BJ (cell line): ENCODE measurements at regions not wholly inside any gene's neighbourhood (a gene's known extent, or its start where the extent isn't known, plus 50 kb on each side); places are given as distances from the start of the nearest gene placed in this dataset.

Experiments used
- CTCF ChIA-PET: fragments of 350-600 bp; formaldehyde crosslinking; extraction: SDS; loops from one replicate; lab custom pipeline; 2021; ENCODE audit warnings: antibody characterized with exemption, inconsistent platforms; lab: Yijun Ruan, JAX
- POLR2A ChIA-PET: fragments of 300-600 bp; sonication (Branson Sonifier 250); formaldehyde crosslinking; extraction: SDS; loops from one replicate; lab custom pipeline; 2021; ENCODE audit warnings: antibody characterized with exemption; lab: Charles Lee
- DNase-seq: peaks from one replicate; pipeline ENCODE4 v3.0.0-alpha.2; 2011; ENCODE audit warnings: low read depth
- H3K27me3 ChIP-seq: 2 replicates; pipeline ENCODE4 v1.6.0; 2011; ENCODE audit warnings: low read length; ENCODE audit not compliant: control insufficient read depth, insufficient read depth
- H3K36me3 ChIP-seq: 2 replicates; pipeline ENCODE4 v1.5.1; 2011; ENCODE audit warnings: low read length; ENCODE audit not compliant: control insufficient read depth, insufficient read depth
- H3K4me3 ChIP-seq: 2 replicates; pipeline ENCODE4 v1.5.1; 2011; ENCODE audit warnings: low read depth, mild to moderate bottlenecking, control low read depth, low read length
- TF ChIP-seq, protein P1 (sequence below): IDR thresholded peaks from 2 replicates; pipeline ENCODE4 v1.5.1; 2011; ENCODE audit warnings: low read depth, mild to moderate bottlenecking, control low read depth, inconsistent platforms, low read length, moderate library complexity; ENCODE audit not compliant: insufficient read depth

- Histone ChIP-seq H3K4me3 (no peak overlapping the region), H3K27me3 (no peaks in the 10 kb centered on the region), H3K36me3 (no peaks in the 10 kb centered on the region)
- DNase-seq, result no peak
- ChIA-PET CTCF (no interaction called here), POLR2A (no interaction called here)
- TF ChIP-seq, protein P1, sequence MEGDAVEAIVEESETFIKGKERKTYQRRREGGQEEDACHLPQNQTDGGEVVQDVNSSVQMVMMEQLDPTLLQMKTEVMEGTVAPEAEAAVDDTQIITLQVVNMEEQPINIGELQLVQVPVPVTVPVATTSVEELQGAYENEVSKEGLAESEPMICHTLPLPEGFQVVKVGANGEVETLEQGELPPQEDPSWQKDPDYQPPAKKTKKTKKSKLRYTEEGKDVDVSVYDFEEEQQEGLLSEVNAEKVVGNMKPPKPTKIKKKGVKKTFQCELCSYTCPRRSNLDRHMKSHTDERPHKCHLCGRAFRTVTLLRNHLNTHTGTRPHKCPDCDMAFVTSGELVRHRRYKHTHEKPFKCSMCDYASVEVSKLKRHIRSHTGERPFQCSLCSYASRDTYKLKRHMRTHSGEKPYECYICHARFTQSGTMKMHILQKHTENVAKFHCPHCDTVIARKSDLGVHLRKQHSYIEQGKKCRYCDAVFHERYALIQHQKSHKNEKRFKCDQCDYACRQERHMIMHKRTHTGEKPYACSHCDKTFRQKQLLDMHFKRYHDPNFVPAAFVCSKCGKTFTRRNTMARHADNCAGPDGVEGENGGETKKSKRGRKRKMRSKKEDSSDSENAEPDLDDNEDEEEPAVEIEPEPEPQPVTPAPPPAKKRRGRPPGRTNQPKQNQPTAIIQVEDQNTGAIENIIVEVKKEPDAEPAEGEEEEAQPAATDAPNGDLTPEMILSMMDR, result no peak
Measured at GRCh38 chr1:83515578-83516154, 483.3 kb downstream of the TTLL7 start.

GRCh38 chr1:83512373-83513193 is 486.3 kb downstream of the TTLL7 start:
- ChIA-PET CTCF (no interaction called here), POLR2A (no interaction called here)
- DNase-seq, result no peak
- Histone ChIP-seq H3K4me3 (no peak overlapping the region), H3K27me3 (no peaks in the 10 kb centered on the region), H3K36me3 (no peaks in the 10 kb centered on the region)
- TF ChIP-seq, protein P1, result no peak

DNA sequence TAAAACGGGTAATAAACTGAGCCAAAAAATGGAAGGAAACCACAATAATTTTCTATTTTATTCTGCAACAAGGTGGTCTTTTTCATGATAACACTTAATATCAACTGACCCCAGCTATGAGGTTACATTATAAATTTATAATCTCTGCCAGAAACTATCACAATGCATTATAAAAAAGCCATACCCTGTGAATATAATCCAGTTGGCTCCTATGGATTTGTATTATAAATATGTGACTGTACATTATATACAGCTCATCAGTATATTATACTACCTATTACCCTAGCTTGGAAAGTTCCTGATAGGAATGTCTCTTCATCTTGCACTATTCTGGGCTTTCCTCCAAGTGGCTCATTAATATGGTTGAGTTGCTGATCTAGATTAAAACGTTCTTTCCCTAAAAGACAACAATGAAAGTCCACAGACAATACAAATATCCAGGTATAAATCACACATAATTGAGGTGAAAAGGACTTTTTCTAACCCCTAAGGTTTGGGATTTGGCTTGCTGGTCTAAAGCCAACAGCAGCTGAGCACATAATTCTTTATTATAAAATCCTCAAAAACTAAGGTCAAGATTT is 487.7 kb downstream of the TTLL7 start:
- ChIA-PET CTCF (interaction anchor here (1.0 kb wide), 1 partner anchor 11 kb away, joined by 3 read pairs; no protein-coding TSS in a partner anchor), POLR2A (interaction anchor here (0.9 kb wide), 1 partner anchor 20 kb away, joined by 3 read pairs; no protein-coding TSS in a partner anchor)
- H3K4me3 ChIP-seq, result no peak overlapping the region
- TF ChIP-seq, protein P1, result no peak
- H3K36me3 ChIP-seq, result no peaks in the 10 kb centered on the region
- H3K27me3 ChIP-seq, result no peaks in the 10 kb centered on the region
- DNase-seq, result no peak

DNA sequence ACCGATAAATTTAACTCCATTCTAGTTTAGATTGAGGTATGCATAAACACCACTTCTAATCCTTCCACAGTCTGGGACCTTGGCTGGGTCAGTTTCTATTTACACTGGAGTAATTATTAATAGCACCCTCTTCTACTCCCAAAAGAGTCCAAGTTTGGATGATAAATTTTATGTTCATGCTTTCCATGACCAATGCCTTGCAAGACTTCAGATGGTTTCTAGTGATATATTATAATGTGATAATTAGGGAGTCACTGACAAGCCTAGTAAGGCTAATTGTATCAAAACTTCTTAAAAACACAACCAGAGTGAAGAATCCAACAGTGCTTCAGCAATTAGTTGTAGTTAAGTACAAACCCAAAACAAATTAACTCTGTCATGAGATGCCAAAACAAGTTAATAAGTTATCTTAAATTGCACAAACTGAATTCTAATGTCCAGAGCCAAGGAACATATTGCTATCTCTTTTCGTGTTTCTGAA is 489.6 kb downstream of the TTLL7 start:
- H3K36me3 ChIP-seq, result no peaks in the 10 kb centered on the region
- no peaks in the 10 kb centered on the region for H3K27me3 ChIP-seq
- ChIA-PET POLR2A (no interaction called here), CTCF (interaction anchor here (1.1 kb wide), 1 partner anchor 74 kb away, joined by 3 read pairs; no protein-coding TSS in a partner anchor)
- TF ChIP-seq, protein P1, result no peak
- DNase-seq, result no peak
- no peak overlapping the region for H3K4me3 ChIP-seq
